ENCODE measurements at regions not wholly inside any gene's neighbourhood (a gene's known extent, or its start where the extent isn't known, plus 50 kb on each side); places are given as distances from the start of the nearest gene placed in this dataset.

GRCh38 chr1:191595170-191595569 lies 563.1 kb upstream of the RGS18 start:
- TF ChIP-seq, protein P1, sequence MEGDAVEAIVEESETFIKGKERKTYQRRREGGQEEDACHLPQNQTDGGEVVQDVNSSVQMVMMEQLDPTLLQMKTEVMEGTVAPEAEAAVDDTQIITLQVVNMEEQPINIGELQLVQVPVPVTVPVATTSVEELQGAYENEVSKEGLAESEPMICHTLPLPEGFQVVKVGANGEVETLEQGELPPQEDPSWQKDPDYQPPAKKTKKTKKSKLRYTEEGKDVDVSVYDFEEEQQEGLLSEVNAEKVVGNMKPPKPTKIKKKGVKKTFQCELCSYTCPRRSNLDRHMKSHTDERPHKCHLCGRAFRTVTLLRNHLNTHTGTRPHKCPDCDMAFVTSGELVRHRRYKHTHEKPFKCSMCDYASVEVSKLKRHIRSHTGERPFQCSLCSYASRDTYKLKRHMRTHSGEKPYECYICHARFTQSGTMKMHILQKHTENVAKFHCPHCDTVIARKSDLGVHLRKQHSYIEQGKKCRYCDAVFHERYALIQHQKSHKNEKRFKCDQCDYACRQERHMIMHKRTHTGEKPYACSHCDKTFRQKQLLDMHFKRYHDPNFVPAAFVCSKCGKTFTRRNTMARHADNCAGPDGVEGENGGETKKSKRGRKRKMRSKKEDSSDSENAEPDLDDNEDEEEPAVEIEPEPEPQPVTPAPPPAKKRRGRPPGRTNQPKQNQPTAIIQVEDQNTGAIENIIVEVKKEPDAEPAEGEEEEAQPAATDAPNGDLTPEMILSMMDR (IDR thresholded peaks at IDR 0.05; ENCODE audit: poor library complexity), result no peak
- TF ChIP-seq EZH2 (IDR thresholded peaks at IDR 0.05; ENCODE audit: borderline replicate concordance), result no peak
